SK-N-SH treated with all-trans-retinoic acid at 6 μM for 48 hours (cell line): ENCODE measurements at regions not wholly inside any gene's neighbourhood (a gene's known extent, or its start where the extent isn't known, plus 50 kb on each side); places are given as distances from the start of the nearest gene placed in this dataset.

Experiments
- ARNTL ChIP-seq: fragments of 450-650 bp; formaldehyde crosslinking; IDR thresholded peaks from 2 replicates; pipeline ENCODE4 v1.5.0; 2020; ENCODE audit warnings: low read depth, mild to moderate bottlenecking, moderate library complexity, borderline replicate concordance
- CSDC2 ChIP-seq: fragments of 250-450 bp; sonication (Bioruptor Pico); IDR thresholded peaks from 2 replicates; pipeline ENCODE4 v1.5.0; 2020; ENCODE audit warnings: mild to moderate bottlenecking, moderate library complexity
- GLIS3 ChIP-seq: fragments of 250-450 bp; sonication (Bioruptor Pico); IDR thresholded peaks from 2 replicates; pipeline ENCODE4 v1.5.0; 2020; ENCODE audit warnings: mild to moderate bottlenecking, moderate library complexity
- PPARA ChIP-seq: fragments of 250-450 bp; sonication (Bioruptor Pico); IDR thresholded peaks from 2 replicates; pipeline ENCODE4 v1.5.0; 2020; ENCODE audit warnings: mild to moderate bottlenecking, borderline replicate concordance
- SNAI2 ChIP-seq: fragments of 250-450 bp; sonication (Bioruptor Pico); IDR thresholded peaks from 2 replicates; pipeline ENCODE4 v1.5.0; 2020; ENCODE audit warnings: mild to moderate bottlenecking, moderate library complexity
- ZC3H10 ChIP-seq: fragments of 250-450 bp; sonication (Bioruptor Pico); IDR thresholded peaks from 2 replicates; pipeline ENCODE4 v1.5.1; 2021; ENCODE audit warnings: mild to moderate bottlenecking, moderate library complexity
- ZFP30 ChIP-seq: fragments of 450-650 bp; formaldehyde crosslinking; IDR thresholded peaks from 2 replicates; pipeline ENCODE4 v1.5.0; 2022; ENCODE audit warnings: mild to moderate bottlenecking, moderate library complexity
- ZNF565 ChIP-seq: fragments of 450-650 bp; formaldehyde crosslinking; conservative IDR thresholded peaks from 2 replicates; pipeline ENCODE4 v1.5.0; 2020; ENCODE audit warnings: low read depth, mild to moderate bottlenecking, moderate library complexity
- TF ChIP-seq, protein P1 (sequence below): fragments of 250-450 bp; sonication (Bioruptor Pico); IDR thresholded peaks from 2 replicates; pipeline ENCODE4 v1.8.0; 2020; ENCODE audit warnings: mild to moderate bottlenecking, moderate library complexity, borderline replicate concordance
- TF ChIP-seq, protein P2 (sequence below): fragments of 250-450 bp; sonication (Bioruptor Pico); IDR thresholded peaks from 2 replicates; pipeline ENCODE4 v1.5.1; 2021; ENCODE audit warnings: mild to moderate bottlenecking, moderate library complexity
- TF ChIP-seq, protein P3 (sequence below): fragments of 250-450 bp; sonication (Bioruptor Pico); IDR thresholded peaks from 2 replicates; pipeline ENCODE4 v1.5.1; 2020; ENCODE audit warnings: low read depth, mild to moderate bottlenecking, moderate library complexity
- TF ChIP-seq, protein P4 (sequence below): fragments of 250-450 bp; sonication (Bioruptor Pico); IDR thresholded peaks from 2 replicates; pipeline ENCODE4 v1.8.0; 2021; ENCODE audit warnings: low read depth, mild to moderate bottlenecking, moderate library complexity, borderline replicate concordance
- TF ChIP-seq, protein P5 (sequence below): fragments of 250-450 bp; sonication (Bioruptor Pico); IDR thresholded peaks from 2 replicates; pipeline ENCODE4 v1.5.0; 2020; ENCODE audit warnings: mild to moderate bottlenecking, moderate library complexity

DNA sequence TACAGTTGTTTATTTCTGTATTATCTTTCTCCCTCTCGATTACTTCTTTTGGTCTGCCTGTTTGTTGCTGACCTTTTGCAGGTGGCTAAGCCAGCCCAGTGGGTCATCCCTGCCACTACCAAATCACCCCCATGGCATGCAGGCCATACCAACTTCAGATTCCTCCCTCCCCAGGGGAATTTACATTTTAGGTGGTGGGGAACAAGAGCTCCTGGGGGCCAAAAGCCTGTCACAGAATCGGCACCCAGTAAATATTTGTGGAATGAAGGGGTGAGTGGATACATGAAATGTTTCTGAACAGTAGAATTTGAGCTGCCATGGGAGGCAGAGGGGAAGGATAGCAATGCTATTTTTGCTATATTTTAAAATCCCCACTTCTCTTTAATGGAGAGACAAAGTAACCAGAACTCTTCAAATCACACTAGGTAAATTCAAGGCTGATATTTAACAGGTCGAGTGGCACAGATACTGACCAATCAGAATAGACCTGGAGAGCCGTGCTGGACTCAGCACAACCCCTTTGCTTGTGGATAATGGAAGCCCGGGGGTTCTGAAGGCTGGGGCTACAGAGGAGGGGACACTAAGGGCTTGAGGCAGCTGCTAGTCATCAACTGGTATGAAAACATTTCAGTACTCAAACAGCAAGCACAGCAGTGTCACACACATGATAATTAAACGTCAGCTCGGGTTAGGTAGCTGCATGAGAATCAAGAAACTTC, 54.3 kb upstream of the SMAD3 start:
- TF ChIP-seq, protein P1, sequence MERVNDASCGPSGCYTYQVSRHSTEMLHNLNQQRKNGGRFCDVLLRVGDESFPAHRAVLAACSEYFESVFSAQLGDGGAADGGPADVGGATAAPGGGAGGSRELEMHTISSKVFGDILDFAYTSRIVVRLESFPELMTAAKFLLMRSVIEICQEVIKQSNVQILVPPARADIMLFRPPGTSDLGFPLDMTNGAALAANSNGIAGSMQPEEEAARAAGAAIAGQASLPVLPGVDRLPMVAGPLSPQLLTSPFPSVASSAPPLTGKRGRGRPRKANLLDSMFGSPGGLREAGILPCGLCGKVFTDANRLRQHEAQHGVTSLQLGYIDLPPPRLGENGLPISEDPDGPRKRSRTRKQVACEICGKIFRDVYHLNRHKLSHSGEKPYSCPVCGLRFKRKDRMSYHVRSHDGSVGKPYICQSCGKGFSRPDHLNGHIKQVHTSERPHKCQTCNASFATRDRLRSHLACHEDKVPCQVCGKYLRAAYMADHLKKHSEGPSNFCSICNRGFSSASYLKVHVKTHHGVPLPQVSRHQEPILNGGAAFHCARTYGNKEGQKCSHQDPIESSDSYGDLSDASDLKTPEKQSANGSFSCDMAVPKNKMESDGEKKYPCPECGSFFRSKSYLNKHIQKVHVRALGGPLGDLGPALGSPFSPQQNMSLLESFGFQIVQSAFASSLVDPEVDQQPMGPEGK (CRISPR knock-in tag): no peak
- TF ChIP-seq, protein P2, sequence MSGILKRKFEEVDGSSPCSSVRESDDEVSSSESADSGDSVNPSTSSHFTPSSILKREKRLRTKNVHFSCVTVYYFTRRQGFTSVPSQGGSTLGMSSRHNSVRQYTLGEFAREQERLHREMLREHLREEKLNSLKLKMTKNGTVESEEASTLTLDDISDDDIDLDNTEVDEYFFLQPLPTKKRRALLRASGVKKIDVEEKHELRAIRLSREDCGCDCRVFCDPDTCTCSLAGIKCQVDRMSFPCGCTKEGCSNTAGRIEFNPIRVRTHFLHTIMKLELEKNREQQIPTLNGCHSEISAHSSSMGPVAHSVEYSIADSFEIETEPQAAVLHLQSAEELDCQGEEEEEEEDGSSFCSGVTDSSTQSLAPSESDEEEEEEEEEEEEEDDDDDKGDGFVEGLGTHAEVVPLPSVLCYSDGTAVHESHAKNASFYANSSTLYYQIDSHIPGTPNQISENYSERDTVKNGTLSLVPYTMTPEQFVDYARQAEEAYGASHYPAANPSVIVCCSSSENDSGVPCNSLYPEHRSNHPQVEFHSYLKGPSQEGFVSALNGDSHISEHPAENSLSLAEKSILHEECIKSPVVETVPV (CRISPR knock-in tag): no peak
- TF ChIP-seq GLIS3 (CRISPR knock-in tag): no peak
- TF ChIP-seq, protein P3, sequence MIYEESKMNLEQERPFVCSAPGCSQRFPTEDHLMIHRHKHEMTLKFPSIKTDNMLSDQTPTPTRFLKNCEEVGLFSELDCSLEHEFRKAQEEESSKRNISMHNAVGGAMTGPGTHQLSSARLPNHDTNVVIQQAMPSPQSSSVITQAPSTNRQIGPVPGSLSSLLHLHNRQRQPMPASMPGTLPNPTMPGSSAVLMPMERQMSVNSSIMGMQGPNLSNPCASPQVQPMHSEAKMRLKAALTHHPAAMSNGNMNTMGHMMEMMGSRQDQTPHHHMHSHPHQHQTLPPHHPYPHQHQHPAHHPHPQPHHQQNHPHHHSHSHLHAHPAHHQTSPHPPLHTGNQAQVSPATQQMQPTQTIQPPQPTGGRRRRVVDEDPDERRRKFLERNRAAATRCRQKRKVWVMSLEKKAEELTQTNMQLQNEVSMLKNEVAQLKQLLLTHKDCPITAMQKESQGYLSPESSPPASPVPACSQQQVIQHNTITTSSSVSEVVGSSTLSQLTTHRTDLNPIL (CRISPR knock-in tag): no peak
- TF ChIP-seq, protein P4, sequence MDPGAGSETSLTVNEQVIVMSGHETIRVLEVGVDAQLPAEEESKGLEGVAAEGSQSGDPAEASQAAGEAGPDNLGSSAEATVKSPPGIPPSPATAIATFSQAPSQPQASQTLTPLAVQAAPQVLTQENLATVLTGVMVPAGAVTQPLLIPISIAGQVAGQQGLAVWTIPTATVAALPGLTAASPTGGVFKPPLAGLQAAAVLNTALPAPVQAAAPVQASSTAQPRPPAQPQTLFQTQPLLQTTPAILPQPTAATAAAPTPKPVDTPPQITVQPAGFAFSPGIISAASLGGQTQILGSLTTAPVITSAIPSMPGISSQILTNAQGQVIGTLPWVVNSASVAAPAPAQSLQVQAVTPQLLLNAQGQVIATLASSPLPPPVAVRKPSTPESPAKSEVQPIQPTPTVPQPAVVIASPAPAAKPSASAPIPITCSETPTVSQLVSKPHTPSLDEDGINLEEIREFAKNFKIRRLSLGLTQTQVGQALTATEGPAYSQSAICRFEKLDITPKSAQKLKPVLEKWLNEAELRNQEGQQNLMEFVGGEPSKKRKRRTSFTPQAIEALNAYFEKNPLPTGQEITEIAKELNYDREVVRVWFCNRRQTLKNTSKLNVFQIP (CRISPR knock-in tag): no peak
- TF ChIP-seq SNAI2 (CRISPR knock-in tag): no peak
- TF ChIP-seq CSDC2 (CRISPR knock-in tag): no peak
- no peak for TF ChIP-seq ARNTL (CRISPR knock-in tag)
- no peak for TF ChIP-seq PPARA (CRISPR knock-in tag)
- TF ChIP-seq ZC3H10 (CRISPR knock-in tag): no peak
- no peak for TF ChIP-seq ZFP30
- TF ChIP-seq, protein P5, sequence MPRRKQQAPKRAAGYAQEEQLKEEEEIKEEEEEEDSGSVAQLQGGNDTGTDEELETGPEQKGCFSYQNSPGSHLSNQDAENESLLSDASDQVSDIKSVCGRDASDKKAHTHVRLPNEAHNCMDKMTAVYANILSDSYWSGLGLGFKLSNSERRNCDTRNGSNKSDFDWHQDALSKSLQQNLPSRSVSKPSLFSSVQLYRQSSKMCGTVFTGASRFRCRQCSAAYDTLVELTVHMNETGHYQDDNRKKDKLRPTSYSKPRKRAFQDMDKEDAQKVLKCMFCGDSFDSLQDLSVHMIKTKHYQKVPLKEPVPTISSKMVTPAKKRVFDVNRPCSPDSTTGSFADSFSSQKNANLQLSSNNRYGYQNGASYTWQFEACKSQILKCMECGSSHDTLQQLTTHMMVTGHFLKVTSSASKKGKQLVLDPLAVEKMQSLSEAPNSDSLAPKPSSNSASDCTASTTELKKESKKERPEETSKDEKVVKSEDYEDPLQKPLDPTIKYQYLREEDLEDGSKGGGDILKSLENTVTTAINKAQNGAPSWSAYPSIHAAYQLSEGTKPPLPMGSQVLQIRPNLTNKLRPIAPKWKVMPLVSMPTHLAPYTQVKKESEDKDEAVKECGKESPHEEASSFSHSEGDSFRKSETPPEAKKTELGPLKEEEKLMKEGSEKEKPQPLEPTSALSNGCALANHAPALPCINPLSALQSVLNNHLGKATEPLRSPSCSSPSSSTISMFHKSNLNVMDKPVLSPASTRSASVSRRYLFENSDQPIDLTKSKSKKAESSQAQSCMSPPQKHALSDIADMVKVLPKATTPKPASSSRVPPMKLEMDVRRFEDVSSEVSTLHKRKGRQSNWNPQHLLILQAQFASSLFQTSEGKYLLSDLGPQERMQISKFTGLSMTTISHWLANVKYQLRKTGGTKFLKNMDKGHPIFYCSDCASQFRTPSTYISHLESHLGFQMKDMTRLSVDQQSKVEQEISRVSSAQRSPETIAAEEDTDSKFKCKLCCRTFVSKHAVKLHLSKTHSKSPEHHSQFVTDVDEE (CRISPR knock-in tag): no peak
- no peak for TF ChIP-seq ZNF565 (CRISPR knock-in tag)
